DMS153 (cell line): ENCODE measurements at regions not wholly inside any gene's neighbourhood (a gene's known extent, or its start where the extent isn't known, plus 50 kb on each side); places are given as distances from the start of the nearest gene placed in this dataset.

Source experiments
- DNase-seq: peaks from one replicate; lab custom pipeline; 2025; lab: John Stamatoyannopoulos, UW

DNA sequence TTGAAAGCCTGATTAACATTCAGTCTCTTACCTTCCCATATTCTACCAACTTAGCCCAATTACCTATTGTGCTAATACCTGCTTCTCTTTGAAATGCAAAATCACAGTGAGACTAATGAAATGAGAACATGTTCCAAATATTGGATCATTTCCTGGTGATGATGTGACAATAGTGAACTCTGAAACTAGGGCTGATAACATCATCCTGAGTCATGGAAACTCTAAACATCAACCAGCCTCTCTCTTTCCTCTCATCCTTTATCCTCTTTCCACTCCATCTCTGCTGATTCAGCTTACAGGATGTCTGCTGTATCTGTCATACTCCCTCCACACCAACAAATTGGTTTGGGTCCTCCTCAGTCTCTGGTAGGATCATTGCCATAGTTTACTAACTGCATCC lies 98.8 kb upstream of the NCKAP5 start:
- DNase-seq = peak; percentile 10

DNA sequence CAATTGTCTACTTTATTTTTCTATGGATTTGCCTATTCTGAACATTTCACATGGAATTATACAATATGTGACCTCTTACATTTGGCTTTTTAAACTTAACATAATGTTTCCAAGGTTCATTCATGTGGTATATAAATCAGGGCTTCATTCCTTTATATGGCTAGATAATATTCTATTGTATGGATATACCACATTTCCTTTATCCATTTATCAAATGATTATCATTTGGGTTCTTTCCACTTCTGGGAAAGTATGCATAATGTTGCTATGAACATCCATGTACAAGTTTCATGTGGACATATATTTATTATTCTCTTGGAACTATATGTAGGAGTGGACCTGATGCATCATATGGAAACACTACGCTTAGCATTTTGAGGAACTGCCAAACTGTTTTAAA lies 99.7 kb upstream of the NCKAP5 start:
- DNase-seq = no peak

DNA sequence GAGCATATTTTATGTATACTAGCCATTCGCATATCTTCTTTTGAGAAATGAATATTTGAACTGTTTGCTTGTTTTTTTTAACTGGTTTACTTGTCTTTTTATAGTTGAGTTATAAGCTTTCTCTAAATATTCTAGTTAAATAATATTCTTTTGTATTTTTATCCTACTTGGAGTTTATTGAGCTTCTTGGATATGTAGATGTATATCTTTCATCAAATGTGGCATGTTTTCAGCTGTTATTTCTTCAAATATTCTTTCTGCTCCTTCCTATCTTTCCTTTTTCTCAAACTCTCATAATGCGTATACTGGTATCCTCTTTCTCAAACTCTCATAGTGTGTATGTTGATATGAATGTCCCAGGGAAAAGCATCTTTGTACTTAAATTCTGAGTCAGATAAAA lies 100.3 kb upstream of the NCKAP5 start:
- no peak for DNase-seq

DNA sequence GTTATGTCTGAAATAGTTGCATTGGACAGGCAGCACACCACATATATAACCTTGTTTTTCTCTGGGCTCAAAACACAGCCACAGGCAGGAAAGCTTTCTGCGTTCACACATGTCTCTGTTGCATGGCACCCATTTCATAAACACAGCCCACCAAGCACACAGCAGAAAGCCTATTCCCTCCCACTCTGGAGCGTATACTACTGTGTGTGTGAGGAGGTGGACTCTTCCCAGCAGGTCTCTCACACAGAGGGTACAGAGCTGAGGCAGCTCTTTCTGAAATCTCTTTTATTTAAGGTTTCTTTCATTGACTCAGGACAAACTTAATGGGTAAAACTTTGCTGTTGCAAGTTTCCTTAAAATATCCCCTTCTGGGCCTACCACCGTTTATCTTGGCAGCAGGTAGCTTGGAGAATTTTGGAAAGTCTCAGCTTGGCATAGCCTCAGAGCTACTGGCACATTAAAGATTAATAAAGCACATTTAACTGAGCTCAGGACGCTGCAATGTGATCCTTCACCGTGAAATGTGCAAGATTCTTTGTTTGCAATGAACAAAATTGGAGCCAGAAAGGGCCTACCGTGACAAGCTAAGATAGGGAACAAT lies 105.1 kb upstream of the NCKAP5 start:
- DNase-seq = no peak

DNA sequence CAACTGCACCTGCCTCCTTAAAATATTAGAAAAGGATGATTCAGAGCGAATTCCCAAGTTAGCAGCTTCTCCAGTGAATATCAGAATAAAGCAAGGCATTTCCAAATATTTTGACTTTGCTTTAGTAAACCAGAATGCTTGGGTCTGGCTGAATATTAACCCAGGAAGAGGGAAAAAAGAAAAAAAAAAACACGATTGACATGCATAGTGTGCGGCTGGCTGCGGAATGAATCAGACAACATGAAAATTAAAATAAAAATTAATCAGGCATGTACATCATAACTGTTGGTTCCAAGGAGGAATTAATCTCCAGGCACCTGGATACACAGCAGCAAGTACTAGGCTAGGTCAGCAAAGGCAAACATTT lies 105.8 kb upstream of the NCKAP5 start:
- DNase-seq = no peak

DNA sequence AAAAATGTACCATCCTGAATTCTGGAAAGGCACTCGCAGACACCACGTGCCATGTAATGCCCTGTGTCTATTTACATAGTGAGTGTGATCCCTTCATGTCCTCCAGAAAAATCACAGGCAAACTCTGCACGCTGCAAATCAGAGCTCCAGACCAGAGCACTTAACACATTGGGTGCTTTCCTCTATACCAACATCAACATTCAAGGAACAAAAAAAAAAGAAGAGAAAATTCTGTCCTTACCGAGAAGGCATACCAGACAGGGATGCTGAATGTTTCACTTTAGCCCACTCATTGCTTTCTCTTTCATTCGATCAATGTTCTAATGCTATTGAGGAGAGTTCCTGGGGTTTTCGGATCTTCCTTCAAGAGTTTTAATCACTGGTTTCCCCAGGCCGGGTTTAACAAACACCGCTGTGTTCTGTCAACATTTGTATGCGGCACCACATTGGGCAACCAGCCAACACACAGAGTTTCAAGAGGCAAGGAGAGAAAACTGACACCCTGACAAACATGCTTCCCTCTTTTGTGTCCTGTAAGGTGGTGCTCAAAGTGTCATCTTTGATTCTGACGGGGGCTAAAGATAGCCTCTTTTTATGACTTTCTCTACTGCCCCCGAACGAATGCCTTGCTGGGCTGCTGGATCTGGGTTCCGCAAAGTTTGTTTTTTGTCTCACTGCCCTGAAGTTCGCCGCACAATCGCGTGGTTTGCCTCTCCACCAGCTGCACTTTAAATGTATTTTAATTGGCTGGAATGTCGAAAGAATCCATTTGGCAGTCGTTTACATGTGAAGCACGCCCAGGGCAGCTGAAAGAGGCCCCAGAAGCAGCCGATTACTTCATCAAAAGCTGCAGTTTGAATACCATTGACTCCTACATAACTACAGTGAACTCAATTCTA lies 106.4 kb upstream of the NCKAP5 start:
- peak; percentile 90 for DNase-seq

DNA sequence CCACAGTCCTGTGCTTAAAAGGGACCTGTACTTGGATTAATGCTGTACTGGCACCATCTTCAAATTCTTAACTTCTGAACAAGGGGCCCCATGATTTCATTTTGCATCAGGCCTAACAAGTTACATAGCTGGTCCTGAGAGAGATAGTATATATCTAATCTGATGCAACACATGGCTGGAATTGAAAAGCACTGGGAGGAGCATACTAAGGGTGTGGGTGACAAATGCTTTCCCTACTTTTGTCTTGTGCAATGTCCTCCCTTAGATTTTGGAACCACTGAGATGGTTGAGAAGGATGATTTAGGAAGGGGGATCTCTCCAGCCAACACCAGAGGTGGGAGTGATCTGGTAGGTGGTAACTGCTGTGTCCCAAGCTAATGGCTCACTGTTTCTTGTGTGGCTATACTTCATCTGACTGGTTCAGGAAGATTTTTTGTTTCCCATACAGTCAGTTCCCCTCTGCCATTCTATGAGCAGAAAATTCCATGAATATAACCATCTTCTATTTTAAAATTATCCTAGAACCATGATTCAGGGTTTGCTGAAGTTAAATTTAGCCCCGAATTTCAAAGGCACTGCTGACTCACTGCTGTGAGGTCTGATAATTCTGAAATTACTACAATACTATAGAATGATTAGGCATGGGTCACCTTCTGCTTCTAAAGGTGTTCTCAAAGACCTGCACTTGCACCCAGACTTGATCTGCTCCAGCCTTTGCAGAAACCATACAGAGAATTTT lies 108.3 kb upstream of the NCKAP5 start:
- no peak for DNase-seq

DNA sequence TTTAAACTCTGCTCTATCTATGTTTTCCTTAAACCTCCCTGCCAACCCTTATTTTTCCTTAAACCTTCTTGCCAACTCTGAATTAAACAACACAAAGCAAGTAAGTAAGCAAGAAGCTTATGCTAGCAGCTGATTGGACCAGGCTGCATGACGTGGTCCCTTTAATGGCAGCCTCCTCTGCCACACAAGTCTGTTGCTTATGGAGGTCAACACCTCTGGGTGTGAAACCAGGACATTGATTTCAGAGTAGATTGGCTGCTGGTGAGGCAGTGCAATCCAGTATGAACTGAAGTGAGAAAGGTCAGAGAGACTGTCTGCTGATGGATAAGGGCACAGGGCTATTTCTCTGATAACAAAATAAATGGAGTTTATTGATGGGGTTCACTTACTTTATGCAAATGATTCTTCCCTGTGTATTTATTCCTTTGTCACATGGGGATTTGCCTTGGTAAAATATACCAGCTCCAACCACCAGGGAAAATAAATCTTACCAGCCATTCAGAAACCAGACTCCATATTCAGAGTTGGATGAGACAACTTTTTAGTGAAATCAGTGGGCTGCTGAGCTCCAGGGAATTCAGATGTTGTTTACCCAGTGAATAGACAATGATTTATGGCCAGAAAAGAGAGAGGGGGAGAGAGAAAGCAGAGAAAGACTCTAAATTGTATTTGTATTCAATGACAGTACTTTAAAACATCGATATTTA lies 112.2 kb upstream of the NCKAP5 start:
- no peak for DNase-seq

DNA sequence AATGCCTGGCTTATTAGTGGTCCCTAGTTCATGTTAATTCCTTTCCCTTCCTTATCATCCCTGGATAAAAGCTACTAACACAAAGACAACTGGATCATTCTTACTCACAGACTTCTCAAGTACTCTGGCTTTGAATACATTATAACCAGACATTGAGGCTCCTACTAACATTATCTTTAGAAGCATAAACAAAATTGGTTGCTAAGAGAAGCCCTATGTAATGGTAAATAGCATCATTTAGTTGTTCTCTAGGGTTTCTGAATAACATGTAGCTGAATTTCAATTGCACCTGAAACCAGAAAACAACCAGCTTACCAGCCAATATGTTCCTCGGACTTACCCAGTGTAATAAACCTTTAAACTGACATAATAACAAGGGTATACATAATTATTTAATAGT lies 114.1 kb upstream of the NCKAP5 start:
- peak; percentile 10 for DNase-seq

DNA sequence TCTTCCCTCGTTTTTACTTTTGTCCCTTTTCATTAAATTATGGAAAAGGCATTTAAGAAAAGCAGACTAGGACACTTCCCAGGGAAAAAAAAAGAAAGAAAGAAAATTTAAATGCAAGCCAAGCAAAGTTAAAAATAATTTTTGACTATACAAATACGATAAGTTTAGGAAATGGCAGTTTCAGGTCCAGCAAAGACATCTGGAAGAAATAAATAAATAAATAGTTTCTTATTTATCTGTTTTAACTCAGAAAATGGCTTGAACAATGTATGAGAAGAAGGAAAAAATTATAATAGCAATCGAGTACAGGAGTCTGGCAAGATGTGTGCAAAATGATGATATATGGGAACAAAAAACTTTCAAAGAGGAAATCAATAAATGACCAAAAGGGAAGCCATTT lies 114.6 kb upstream of the NCKAP5 start:
- DNase-seq = no peak

DNA sequence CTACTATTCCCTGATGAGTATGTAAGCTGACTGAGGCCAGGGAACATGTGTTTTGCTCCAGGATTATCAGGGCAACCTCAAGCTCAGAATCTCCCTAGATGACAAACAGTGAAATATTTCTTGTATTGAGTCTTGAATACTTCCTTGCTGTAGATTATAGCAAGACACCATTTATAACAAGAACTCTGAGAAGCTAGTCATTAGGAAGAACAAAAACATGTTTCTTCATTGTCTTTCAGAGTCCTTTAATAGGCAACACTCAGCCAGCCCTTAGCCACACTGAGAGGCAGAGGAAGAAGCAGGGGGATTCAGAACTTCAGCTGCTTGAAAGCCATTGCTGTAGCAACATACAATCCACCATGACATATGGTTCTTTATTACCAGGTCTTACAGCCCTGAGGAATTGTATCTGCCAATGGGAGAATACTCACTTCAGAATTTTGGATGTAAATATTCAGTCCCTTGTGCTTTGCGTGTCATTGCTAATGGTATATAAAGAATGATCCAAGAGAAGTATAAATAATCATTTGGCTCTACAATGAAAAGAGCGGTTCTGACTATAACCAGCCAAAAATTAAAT lies 117.5 kb upstream of the NCKAP5 start:
- DNase-seq = no peak

DNA sequence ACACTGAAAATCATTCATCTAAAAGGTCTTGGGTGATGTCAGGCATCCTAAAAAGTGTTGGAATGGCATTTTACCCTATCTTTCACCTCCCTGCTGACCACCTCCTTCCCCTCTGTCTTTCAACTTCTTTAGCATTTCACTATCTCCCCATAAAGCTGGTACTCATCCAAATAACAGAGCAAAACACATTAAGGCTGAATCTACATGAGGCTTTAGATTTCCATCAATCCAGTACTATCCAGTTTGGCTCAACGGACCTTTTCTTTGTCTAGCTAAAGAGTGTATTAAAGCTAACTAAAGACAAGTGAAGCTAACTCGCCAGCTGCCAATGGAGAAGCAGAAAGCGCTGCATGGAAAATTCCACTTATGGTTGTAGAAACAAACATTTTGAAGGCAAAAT lies 122.5 kb upstream of the NCKAP5 start:
- DNase-seq = no peak

DNA sequence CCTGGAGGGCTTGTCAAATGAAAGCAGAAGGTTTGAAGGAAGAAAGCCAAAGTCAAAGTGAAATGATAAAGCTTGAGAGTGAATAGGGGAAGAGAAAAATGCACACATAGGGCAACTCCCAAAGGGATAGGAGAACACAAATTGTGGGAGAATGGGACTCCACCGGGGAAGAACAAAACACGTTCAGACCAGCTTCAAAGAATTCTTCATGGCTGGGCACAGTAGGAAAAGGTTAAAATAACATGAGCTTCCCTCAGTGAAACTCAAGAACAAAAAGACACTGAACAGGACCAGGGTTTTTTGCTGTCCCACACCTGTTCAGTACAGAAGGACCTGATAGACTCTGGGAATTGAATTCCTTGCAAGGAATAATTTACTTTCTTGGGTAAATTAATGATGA lies 123.1 kb upstream of the NCKAP5 start:
- no peak for DNase-seq

DNA sequence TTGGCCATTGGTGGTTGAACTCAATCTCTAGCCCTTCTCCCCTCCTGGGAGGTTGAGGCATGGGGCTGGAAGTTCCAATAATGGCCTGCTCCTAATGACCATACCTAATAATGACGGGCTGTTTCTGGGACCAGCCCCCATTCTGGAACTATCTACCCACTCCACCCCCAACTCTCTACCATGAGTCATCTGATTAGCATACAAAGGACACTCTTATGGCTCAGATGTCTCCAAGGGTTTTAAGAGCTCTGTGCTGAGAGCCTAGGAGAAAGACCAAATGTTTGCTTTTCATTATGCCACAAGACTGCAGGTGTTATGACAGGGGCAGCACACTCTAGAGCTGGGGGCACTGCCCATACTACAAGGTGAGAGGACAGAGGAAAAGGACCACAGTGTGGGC lies 137.0 kb upstream of the NCKAP5 start:
- DNase-seq = no peak

DNA sequence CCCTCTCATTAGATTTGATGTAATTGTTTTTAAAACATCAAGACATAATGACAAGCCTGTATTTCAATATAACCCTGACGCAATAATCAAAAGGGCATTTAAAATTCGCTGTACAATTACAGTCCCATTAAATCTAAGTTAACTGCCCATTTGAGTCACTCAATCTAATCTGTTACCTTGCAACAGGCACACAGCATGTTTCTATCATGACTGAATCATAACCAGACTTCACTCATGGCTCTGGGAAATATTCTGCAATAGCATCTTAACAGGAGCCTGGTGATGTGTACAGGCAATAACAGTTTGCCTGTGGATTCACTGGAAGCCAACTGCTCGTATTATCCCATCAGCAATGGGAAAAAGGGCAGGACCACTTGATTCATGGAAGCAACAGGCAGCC lies 142.3 kb upstream of the NCKAP5 start:
- DNase-seq = no peak

DNA sequence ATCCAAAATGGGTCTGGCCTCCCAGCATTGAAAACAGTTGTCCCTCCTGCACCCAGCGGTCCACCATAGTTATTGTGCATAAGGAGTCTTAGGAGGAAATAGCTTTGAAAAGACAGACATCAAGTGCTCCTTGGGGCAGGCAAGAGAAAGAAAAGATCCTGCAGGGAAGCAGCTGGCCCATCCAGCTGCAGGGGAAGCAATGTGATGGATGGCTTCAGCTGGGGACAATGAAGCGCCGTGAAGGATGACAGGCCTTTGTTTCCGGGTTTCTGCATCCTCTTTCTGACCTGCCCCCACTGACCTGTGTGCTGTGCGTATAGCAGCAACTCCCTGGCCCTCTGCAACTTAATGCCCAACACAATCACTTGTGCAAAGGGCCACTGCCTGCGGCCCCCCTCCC lies 142.9 kb upstream of the NCKAP5 start:
- no peak for DNase-seq

DNA sequence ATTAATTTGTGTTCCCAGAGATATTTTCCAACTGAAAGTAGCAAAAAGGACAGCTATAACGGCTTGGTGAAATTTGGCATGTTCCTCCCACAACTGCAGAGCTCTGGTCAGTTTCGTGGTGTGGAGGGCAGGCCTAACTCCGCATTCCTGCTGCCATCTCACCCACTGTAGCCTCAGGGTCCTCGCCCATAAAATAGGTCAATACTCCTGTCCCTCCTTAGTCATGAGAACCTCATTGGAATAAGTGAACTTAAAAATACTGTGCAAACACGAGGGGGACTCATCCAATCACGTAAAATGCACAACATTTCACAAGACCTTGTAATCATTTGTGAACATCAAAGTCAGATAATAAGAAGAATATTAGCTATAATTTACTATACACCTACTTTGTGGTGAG lies 143.5 kb upstream of the NCKAP5 start:
- no peak for DNase-seq

DNA sequence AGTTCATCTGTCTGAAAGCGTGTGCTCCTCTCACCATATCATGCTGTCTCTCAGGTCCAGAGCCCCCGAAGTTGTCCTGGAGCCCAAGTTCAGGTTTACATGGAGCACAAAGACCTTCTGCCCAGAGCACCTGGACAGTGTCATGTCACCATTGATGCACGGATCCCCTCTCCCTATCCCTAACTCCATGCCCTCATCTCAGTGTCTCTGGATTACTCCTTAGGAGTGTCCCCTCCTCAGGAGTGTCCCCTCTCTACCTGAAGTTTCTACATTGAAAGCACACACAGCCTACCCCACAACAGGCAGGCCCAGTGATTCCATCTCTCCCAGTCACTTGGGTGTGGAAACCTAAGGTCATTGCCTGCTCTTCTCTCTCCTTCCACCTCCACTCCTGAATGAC lies 144.1 kb upstream of the NCKAP5 start:
- DNase-seq = no peak

DNA sequence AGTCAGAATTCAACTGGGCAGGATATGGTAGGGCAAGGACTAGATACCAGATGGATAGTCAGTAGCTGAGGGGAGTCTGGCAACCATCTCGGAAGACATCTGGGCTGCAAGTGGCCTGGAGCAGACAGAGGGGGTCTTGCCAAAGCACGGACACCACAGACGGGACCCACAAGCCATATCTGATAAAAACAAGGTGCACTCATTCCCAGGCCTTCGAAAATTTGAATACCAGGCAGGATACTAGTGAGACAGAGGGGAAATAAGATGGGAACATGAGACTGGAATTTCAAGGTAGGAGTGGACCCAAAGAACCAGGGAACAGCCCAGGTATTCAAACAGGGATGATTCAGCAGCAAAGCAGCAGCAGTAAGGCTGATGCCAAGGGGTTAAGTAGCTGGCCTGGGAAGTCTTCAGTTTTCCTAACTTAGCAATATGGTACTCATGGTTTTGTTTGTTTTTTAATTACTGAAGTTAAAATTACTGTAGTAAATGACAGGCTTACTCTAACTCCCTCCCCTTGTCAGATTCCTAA lies 144.9 kb upstream of the NCKAP5 start:
- DNase-seq = no peak

DNA sequence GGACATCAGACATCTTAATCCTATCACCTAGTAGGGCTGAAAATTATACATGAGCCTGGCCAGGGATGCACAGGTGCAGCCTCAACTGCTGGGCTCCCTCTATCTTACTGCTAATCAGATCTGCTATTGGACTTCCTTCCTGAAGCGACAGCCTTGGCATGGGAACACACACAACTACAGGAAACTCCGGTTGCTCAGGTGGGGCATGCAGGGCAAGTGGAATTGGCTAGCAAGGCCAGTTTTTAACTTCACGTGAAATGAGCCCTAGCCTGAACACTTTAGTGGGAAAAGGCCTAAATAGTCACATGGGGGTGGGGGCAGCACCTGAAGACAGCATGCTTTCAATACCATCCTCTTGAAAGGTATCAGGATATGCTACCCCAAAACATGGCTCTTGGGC lies 147.9 kb upstream of the NCKAP5 start:
- DNase-seq = no peak

DNA sequence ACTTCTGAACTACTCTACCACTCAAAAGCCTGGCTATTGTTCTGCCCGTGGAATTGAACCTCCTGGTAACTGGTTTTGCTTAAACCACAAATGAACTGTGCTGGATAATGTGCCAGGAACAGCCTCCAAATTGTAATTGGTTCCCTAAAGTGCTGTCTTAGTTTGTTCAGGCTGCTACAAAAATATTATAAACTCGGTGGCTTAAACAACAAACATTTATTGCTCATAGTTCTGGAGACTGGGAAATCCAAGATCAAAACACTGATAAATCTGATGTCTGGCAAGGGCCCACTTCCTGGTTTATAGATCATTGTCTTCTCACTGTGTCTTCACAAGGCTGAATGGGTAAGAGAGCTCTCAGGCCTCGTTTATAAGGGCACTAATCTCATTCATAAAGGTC lies 149.2 kb upstream of the NCKAP5 start:
- no peak for DNase-seq

DNA sequence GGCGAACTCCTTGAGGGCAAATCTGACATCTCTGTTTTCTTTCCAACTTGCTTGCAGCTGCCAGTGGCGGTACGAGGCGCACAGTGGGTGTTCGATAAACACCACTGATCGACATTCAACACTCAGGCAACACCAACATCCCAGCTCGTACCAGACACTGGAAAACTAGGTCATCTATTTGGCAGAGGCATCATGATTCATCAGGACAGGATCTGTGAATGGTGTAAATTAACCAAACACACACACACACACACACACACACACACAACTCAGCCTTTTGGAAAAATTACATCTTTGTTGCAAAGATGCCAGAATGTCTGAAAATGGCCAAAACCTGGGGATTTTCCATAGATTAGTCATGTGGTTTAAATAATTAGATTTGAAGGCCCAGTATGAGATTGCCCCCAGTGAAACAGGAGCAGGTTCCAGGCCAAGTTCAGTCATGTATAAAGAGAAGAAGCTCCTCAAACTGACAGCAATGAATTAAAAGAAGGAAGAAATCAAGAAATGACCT lies 150.5 kb upstream of the NCKAP5 start:
- DNase-seq = no peak
